ENCODE measurements at regions not wholly inside any gene's neighbourhood (a gene's known extent, or its start where the extent isn't known, plus 50 kb on each side); places are given as distances from the start of the nearest gene placed in this dataset.

- Mint-ChIP-seq H3K4me3 (no peak overlapping the region), H3K27ac (no peak overlapping the region), H3K9me3 (peaks cover 0 to 8% (median 3%) of the 10 kb centered on the region in 7 donors), H3K4me1 (no peaks in the 10 kb centered on the region), H3K36me3 (no peaks in the 10 kb centered on the region), H3K27me3 (no peaks in the 10 kb centered on the region)
- DNase-seq = no peak
- ATAC-seq (ENCODE audit: low read depth in 2 of 2) = no peak
These were observed 1387.2 kb downstream of the SUCLG1 start for GRCh38 chr2:83071914-83072313.

- Mint-ChIP-seq H3K4me1 (no peaks in the 10 kb centered on the region), H3K9me3 (peaks cover 0 to 8% (median 3%) of the 10 kb centered on the region in 7 donors), H3K27me3 (no peaks in the 10 kb centered on the region), H3K36me3 (no peaks in the 10 kb centered on the region), H3K27ac (no peak overlapping the region), H3K4me3 (no peak overlapping the region)
- ATAC-seq (ENCODE audit: low read depth in 2 of 2) (no peak), DNase-seq (no peak)
These were observed 1387.7 kb downstream of the SUCLG1 start for GRCh38 chr2:83071352-83071751.

GRCh38 chr2:83069724-83070123 is 1389.4 kb downstream of the SUCLG1 start:
- DNase-seq = no peak
- no peak overlapping the region for H3K27ac Mint-ChIP-seq
- H3K36me3 Mint-ChIP-seq = no peaks in the 10 kb centered on the region
- no peaks in the 10 kb centered on the region for H3K27me3 Mint-ChIP-seq
- ATAC-seq (ENCODE audit: low read depth in 2 of 2) = no peak
- no peaks in the 10 kb centered on the region for H3K4me1 Mint-ChIP-seq
- H3K9me3 Mint-ChIP-seq = peaks cover 0 to 8% (median 1%) of the 10 kb centered on the region in 7 donors
- H3K4me3 Mint-ChIP-seq = no peak overlapping the region

- no peak overlapping the region for H3K4me3 Mint-ChIP-seq
- H3K27me3 Mint-ChIP-seq = no peaks in the 10 kb centered on the region
- peaks cover 0 to 10% (median 0%) of the 10 kb centered on the region in 7 donors for H3K9me3 Mint-ChIP-seq
- no peaks in the 10 kb centered on the region for H3K36me3 Mint-ChIP-seq
- H3K4me1 Mint-ChIP-seq = no peaks in the 10 kb centered on the region
- no peak for DNase-seq
- H3K27ac Mint-ChIP-seq = no peak overlapping the region
- no peak for ATAC-seq (ENCODE audit: low read depth in 2 of 2)
These were observed 1390.4 kb downstream of the SUCLG1 start for GRCh38 chr2:83068714-83069113.

GRCh38 chr2:83067947-83068346 is 1391.1 kb downstream of the SUCLG1 start:
- Mint-ChIP-seq H3K36me3 (no peaks in the 10 kb centered on the region), H3K9me3 (peaks cover 0 to 8% (median 0%) of the 10 kb centered on the region in 7 donors), H3K27me3 (no peaks in the 10 kb centered on the region), H3K4me3 (no peak overlapping the region), H3K4me1 (no peaks in the 10 kb centered on the region), H3K27ac (no peak overlapping the region)
- DNase-seq = no peak
- ATAC-seq (ENCODE audit: low read depth in 2 of 2) = no peak

- no peak for DNase-seq
- H3K4me3 Mint-ChIP-seq = no peak overlapping the region
- ATAC-seq (ENCODE audit: low read depth in 2 of 2) = no peak
- H3K36me3 Mint-ChIP-seq = no peaks in the 10 kb centered on the region
- H3K4me1 Mint-ChIP-seq = no peaks in the 10 kb centered on the region
- H3K9me3 Mint-ChIP-seq = peaks cover 0 to 13% (median 0%) of the 10 kb centered on the region in 7 donors
- no peaks in the 10 kb centered on the region for H3K27me3 Mint-ChIP-seq
- H3K27ac Mint-ChIP-seq = no peak overlapping the region
These were observed 1395.1 kb downstream of the SUCLG1 start for GRCh38 chr2:83063933-83064332.

- Mint-ChIP-seq H3K4me1 (no peaks in the 10 kb centered on the region), H3K27ac (no peak overlapping the region), H3K36me3 (no peaks in the 10 kb centered on the region), H3K9me3 (peaks cover 0 to 13% (median 3%) of the 10 kb centered on the region in 7 donors), H3K27me3 (no peaks in the 10 kb centered on the region), H3K4me3 (no peak overlapping the region)
- DNase-seq (no peak), ATAC-seq (ENCODE audit: low read depth in 2 of 2) (no peak)
These were observed 1395.6 kb downstream of the SUCLG1 start for GRCh38 chr2:83063511-83063910.

- no peaks in the 10 kb centered on the region for H3K36me3 Mint-ChIP-seq
- peaks cover 0 to 9% (median 4%) of the 10 kb centered on the region in 7 donors for H3K9me3 Mint-ChIP-seq
- no peak for ATAC-seq (ENCODE audit: low read depth in 2 of 2)
- H3K4me1 Mint-ChIP-seq = no peaks in the 10 kb centered on the region
- DNase-seq = no peak
- H3K27ac Mint-ChIP-seq = peak overlapping the region in 1 of 6 donors; percentile 19
- H3K27me3 Mint-ChIP-seq = no peaks in the 10 kb centered on the region
- H3K4me3 Mint-ChIP-seq = no peak overlapping the region
These were observed 1400.4 kb downstream of the SUCLG1 start for GRCh38 chr2:83058683-83059082.

GRCh38 chr2:83055376-83056010 is 1403.6 kb downstream of the SUCLG1 start:
- Mint-ChIP-seq H3K27me3 (no peaks in the 10 kb centered on the region), H3K36me3 (no peaks in the 10 kb centered on the region), H3K27ac (no peak overlapping the region), H3K9me3 (peaks cover 0 to 14% (median 6%) of the 10 kb centered on the region in 7 donors), H3K4me1 (no peaks in the 10 kb centered on the region), H3K4me3 (no peak overlapping the region)
- DNase-seq (no peak), ATAC-seq (ENCODE audit: low read depth in 2 of 2) (no peak)

GRCh38 chr2:83054751-83055150 is 1404.3 kb downstream of the SUCLG1 start:
- no peak for DNase-seq
- no peaks in the 10 kb centered on the region for H3K27me3 Mint-ChIP-seq
- H3K4me1 Mint-ChIP-seq = no peaks in the 10 kb centered on the region
- peaks cover 0 to 14% (median 6%) of the 10 kb centered on the region in 7 donors for H3K9me3 Mint-ChIP-seq
- no peak overlapping the region for H3K4me3 Mint-ChIP-seq
- H3K27ac Mint-ChIP-seq = no peak overlapping the region
- no peaks in the 10 kb centered on the region for H3K36me3 Mint-ChIP-seq
- no peak for ATAC-seq (ENCODE audit: low read depth in 2 of 2)

GRCh38 chr2:83051538-83052170 is 1407.4 kb downstream of the SUCLG1 start:
- Mint-ChIP-seq H3K4me3 (no peak overlapping the region), H3K27ac (no peak overlapping the region), H3K4me1 (no peaks in the 10 kb centered on the region), H3K27me3 (no peaks in the 10 kb centered on the region), H3K36me3 (no peaks in the 10 kb centered on the region), H3K9me3 (peaks cover 0 to 10% (median 4%) of the 10 kb centered on the region in 7 donors)
- ATAC-seq (ENCODE audit: low read depth in 2 of 2) = no peak
- no peak for DNase-seq

- DNase-seq = no peak
- peaks cover 0 to 10% (median 5%) of the 10 kb centered on the region in 7 donors for H3K9me3 Mint-ChIP-seq
- H3K27ac Mint-ChIP-seq = no peak overlapping the region
- peaks cover 0 to 3% of the 10 kb centered on the region in 2 donors for H3K36me3 Mint-ChIP-seq
- ATAC-seq (ENCODE audit: low read depth in 2 of 2) = no peak
- H3K4me1 Mint-ChIP-seq = no peaks in the 10 kb centered on the region
- H3K4me3 Mint-ChIP-seq = no peak overlapping the region
- H3K27me3 Mint-ChIP-seq = no peaks in the 10 kb centered on the region
These were observed 1417.0 kb downstream of the SUCLG1 start for GRCh38 chr2:83042053-83042452.

GRCh38 chr2:83022631-83023210 is 1436.4 kb downstream of the SUCLG1 start:
- H3K4me1 Mint-ChIP-seq = no peaks in the 10 kb centered on the region
- H3K4me3 Mint-ChIP-seq = no peak overlapping the region
- no peaks in the 10 kb centered on the region for H3K36me3 Mint-ChIP-seq
- no peaks in the 10 kb centered on the region for H3K27me3 Mint-ChIP-seq
- H3K27ac Mint-ChIP-seq = no peak overlapping the region
- ATAC-seq (ENCODE audit: low read depth in 2 of 2) (no peak), DNase-seq (no peak)
- H3K9me3 Mint-ChIP-seq = peaks cover 0 to 14% (median 6%) of the 10 kb centered on the region in 7 donors

All from naive B cell (primary cell).